Neutrophil (primary cell): ENCODE measurements at regions not wholly inside any gene's neighbourhood (a gene's known extent, or its start where the extent isn't known, plus 50 kb on each side); places are given as distances from the start of the nearest gene placed in this dataset.
"Not testable (repeated sequence)": the region's sequence is repeated elsewhere in the genome, so short reads cannot be mapped to it uniquely, and the experiment has no call there.

Source experiments
- H3K27ac ChIP-seq: fragments of 200-600 bp; sonication (generic); 2 replicates; pipeline ENCODE4 v1.5.1; 2016; ENCODE audit warnings: mild to moderate bottlenecking, moderate library complexity
- H3K27me3 ChIP-seq: fragments of 200-600 bp; sonication (generic); 2 replicates; pipeline ENCODE4 v1.6.0; 2016; ENCODE audit warnings: mild to moderate bottlenecking
- H3K36me3 ChIP-seq: fragments of 200-600 bp; sonication (generic); 2 replicates; pipeline ENCODE4 v1.5.1; 2017
- H3K4me1 ChIP-seq, 2 experiments: fragments of 200-600 bp in 1 of 2; sonication (generic) in 1 of 2; 1 replicate in 1 of 2; 2 replicates in 1 of 2; pipeline versions ENCODE4 v1.5.1 to v1.6.1; 2013 to 2016; ENCODE audit warnings: low read depth in 1 of 2, low read length in 1 of 2, mild to moderate bottlenecking in 1 of 2, moderate library complexity in 1 of 2; ENCODE audit not compliant: control insufficient read depth in 1 of 2, insufficient read depth in 1 of 2
- H3K4me3 ChIP-seq, 2 experiments: fragments of 200-600 bp in 1 of 2; sonication (generic) in 1 of 2; 1 replicate in 1 of 2; 2 replicates in 1 of 2; pipeline ENCODE4 v1.5.1; 2013 to 2016; ENCODE audit warnings: low read depth in 1 of 2, low read length in 1 of 2, mild to moderate bottlenecking in 1 of 2, moderate library complexity in 1 of 2
- H3K9me3 ChIP-seq: fragments of 200-600 bp; sonication (generic); 2 replicates; pipeline ENCODE4 v1.5.1; 2016
- CTCF ChIP-seq: fragments of 200-600 bp; sonication (generic); IDR thresholded peaks from 2 replicates; pipeline ENCODE4 v1.5.1; 2016; ENCODE audit warnings: antibody characterized with exemption

DNA sequence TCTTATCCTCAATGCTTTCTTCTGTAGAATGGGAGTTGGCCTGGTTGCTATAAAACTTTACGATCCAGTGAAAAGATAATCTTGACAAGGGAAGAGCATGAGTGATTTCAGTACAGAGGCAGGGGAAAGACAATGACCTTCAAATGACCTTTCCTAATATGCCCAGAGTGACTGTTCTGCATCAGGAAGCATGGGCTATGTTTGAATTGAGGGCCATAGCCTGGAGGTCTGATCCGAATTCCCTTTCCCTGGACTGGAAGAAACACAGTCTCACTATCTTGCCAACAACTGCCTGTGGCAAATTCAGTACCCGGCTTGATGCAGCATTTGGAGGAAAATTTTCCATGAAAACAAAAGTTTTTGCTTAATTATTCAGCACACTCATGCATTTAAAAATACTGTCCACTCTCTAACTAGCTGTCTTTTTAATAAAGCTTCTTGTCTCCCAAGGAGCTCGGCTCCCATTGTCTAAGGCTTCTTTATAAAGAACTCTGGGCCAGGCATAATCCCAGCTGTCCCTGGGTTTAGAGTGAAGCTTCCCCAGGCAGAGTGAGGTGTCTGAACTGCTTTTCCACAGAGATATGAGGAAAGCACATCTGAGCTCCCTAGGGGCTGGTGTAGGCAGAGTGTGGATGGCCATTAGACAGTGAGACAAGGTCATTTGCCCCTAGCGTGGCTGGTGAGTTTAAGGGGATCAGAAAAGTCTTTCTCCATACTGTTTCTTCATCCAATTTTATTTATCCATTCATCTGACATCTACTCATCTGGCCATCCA, 132.7 kb upstream of the CADM1 start:
- Histone ChIP-seq H3K4me3 (no peak overlapping the region), H3K9me3 (no peaks in the 10 kb centered on the region), H3K27ac (no peak overlapping the region), H3K27me3 (peaks cover 13% of the 10 kb centered on the region), H3K36me3 (no peaks in the 10 kb centered on the region), H3K4me1 (no peaks in the 10 kb centered on the region)
- TF ChIP-seq CTCF, result no peak

GRCh38 chr11:115633977-115634376, 129.8 kb upstream of the CADM1 start:
- not testable (repeated sequence) for H3K4me1 ChIP-seq, H3K4me3 ChIP-seq, H3K27ac ChIP-seq, H3K9me3 ChIP-seq, H3K36me3 ChIP-seq
- H3K27me3 ChIP-seq, result peaks cover 16% of the 10 kb centered on the region

GRCh38 chr11:115632061-115632460, 127.8 kb upstream of the CADM1 start:
- Histone ChIP-seq H3K4me1 (no peaks in the 10 kb centered on the region), H3K9me3 (no peaks in the 10 kb centered on the region), H3K4me3 (no peak overlapping the region), H3K27me3 (peaks cover 10% of the 10 kb centered on the region), H3K27ac (no peak overlapping the region), H3K36me3 (no peaks in the 10 kb centered on the region)
- TF ChIP-seq CTCF, result no peak

GRCh38 chr11:115631609-115632008, 127.4 kb upstream of the CADM1 start:
- Histone ChIP-seq H3K36me3 (no peaks in the 10 kb centered on the region), H3K27ac (no peak overlapping the region), H3K4me1 (no peaks in the 10 kb centered on the region), H3K4me3 (no peak overlapping the region), H3K9me3 (no peaks in the 10 kb centered on the region), H3K27me3 (peaks cover 10% of the 10 kb centered on the region)
- TF ChIP-seq CTCF, result no peak

DNA sequence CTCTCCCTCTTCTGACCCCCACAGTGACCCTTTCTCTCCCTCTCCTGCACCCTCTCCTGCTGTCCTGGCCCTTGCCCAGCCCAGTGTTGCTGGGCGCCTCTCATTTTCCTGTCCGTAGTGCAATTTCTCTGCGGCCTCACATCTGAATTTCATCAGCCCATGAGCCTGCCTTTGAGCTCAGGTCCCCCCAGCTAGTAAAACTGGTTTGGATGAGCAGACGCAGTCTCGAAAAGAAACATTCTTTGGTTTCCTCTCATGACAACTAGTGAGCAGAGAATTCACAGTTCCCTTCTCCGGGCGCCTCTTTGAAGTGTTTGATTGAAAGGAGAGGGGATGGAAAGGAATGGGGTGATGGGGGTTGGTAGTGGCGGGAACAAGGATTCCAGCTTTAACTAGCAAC, 126.0 kb upstream of the CADM1 start:
- H3K4me3 ChIP-seq, result no peak overlapping the region
- H3K4me1 ChIP-seq, result no peaks in the 10 kb centered on the region
- no peak for TF ChIP-seq CTCF
- peaks cover 21% of the 10 kb centered on the region for H3K27me3 ChIP-seq
- H3K36me3 ChIP-seq, result no peaks in the 10 kb centered on the region
- H3K27ac ChIP-seq, result no peak overlapping the region
- no peaks in the 10 kb centered on the region for H3K9me3 ChIP-seq

GRCh38 chr11:115629456-115630015, 125.3 kb upstream of the CADM1 start:
- Histone ChIP-seq H3K9me3 (no peaks in the 10 kb centered on the region), H3K27ac (no peak overlapping the region), H3K4me3 (no peak overlapping the region), H3K27me3 (peaks cover 21% of the 10 kb centered on the region), H3K4me1 (no peaks in the 10 kb centered on the region), H3K36me3 (no peaks in the 10 kb centered on the region)
- no peak for TF ChIP-seq CTCF
